B cell (primary cell): ENCODE measurements at regions not wholly inside any gene's neighbourhood (a gene's known extent, or its start where the extent isn't known, plus 50 kb on each side); places are given as distances from the start of the nearest gene placed in this dataset.

ENCODE experiments used
- CTCF ChIP-seq: fragments of 200-600 bp; IDR thresholded peaks from one replicate; pipeline ENCODE4 v1.8.0; 2022; ENCODE audit warnings: antibody characterized with exemption, mild to moderate bottlenecking
- EZH2 ChIP-seq: IDR thresholded peaks from 2 replicates; pipeline ENCODE4 v1.6.1; 2012; ENCODE audit warnings: borderline replicate concordance, low read depth, mild to moderate bottlenecking, moderate library complexity, low read length; ENCODE audit not compliant: insufficient read depth, poor library complexity, severe bottlenecking

- TF ChIP-seq EZH2 (no peak), CTCF (no peak)
Observed at GRCh38 chr7:42350801-42351200, 113.8 kb upstream of the GLI3 start.
